ENCODE measurements at regions not wholly inside any gene's neighbourhood (a gene's known extent, or its start where the extent isn't known, plus 50 kb on each side); places are given as distances from the start of the nearest gene placed in this dataset.

DNA sequence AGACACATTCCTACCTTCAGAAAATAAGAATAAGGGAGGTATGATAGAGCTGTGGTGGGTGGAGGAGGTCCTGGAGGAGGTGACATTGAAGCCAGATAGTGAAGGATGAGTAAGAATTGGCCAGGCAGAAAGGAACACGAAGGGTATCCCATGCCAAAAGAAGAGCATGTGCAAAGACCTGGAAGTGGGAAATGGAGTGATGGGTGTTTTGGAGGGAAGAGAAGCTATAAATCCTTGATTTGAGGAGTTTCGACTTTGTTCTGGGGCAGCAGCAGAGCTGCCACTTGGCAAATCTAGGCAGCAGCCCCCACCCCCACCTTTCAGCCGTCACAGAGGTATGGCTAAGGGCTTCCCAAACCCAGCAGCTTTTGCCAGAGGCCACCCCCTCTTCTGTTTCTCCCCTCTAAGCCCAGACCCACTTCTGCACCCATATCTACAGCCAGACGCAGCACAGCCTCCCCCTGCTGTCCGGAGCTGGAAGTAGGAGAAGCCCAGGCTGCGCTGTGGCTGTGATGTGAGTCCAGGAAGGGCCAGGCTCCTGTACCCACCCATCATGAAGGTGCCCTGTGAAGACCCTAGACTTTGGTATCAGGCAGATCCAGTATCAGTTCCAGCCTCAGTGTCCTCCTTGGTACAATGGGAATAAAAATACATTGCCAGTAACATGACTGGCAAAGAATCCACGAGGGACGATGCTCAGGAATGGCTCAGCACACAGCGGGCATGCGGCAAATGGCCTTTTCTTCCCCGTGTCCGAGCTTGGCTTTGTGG lies 188.7 kb upstream of the LINGO1 start:
- peak; percentile 57 for DNase-seq (ENCODE audit: low spot score)

DNA sequence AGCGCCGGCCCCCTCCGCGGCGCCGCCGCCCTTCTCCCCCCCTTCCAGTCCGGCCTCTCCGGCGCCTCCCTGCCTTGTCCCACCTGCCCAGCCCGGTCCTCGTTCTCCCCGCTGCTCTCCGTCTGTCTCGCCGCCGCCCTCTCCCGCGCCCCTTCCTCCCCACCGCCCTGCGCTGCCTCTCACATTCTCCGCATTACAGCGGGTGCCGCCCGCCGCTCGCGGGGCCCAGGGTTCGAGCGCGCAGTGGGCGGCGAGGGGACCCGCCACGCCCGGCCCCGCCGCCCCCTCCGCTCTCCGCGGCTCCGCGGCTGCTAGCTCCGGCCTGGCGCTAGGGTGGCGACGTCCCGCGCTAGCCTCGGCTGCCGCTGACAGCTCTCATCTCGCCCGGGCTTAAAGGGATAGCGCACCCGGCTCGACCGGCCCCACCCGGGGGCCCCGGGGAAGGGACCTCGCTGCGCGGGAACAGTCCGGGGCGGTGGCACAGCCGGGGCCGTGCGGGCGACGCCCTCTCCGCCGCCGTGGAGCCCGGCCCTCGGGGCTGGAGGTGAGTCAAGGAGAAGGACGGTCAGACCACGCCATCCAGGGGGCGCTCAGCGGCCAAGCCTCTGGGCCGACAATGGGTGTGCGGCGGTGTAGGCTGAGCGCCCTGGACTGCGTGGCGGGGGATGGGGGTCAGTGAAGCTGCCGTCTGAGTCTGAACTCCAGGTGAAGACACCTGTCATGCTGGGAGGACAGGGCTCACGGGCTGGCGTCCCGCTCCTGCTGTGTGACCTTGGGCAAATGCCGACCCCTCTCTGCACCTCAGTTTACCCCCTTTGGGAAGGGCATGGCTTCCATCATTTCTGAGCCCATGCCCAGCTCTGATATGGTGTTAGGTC lies 187.4 kb upstream of the LINGO1 start:
- peak; percentile 30 for DNase-seq (ENCODE audit: low spot score)

DNA sequence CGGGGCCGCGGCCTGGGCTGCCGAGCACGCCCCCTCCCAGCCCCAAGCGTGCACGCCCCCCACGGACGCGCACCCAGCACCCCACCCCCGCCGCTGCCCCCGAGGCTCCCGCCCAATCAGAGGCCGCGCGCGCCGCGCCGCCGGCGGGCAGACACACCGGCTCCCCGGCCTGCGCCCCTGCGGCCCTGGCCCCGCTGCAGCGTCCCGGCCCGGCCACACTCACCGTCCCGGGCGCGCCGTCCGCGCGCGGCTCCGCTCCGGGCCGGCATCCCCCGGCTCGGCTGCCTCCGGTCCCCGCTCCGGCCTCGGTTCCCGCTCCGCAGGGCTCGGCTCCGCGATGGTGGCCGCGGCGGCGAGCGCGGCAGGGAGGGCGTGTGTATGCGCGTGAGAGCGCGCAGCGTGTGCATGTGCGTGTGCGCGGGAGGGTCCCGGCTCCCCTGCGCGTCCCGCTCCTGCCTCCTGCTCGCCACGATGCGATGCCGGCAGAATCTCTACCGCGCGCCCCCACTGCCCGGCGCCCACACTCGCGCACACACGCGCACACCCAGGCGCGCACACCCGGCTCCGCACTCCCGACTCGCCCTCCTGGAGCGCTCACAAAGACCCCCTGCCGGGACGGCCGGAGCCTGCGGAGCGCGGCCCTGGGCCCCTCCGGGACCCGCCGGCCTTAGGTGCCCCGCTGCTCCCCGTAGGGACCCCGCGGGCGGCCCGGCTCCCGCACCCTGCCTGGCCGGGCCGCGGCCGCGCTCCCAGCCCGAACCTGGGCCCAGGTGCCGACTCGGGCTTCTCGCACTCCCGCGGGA lies 186.5 kb upstream of the LINGO1 start:
- no peak for DNase-seq (ENCODE audit: low spot score)

DNA sequence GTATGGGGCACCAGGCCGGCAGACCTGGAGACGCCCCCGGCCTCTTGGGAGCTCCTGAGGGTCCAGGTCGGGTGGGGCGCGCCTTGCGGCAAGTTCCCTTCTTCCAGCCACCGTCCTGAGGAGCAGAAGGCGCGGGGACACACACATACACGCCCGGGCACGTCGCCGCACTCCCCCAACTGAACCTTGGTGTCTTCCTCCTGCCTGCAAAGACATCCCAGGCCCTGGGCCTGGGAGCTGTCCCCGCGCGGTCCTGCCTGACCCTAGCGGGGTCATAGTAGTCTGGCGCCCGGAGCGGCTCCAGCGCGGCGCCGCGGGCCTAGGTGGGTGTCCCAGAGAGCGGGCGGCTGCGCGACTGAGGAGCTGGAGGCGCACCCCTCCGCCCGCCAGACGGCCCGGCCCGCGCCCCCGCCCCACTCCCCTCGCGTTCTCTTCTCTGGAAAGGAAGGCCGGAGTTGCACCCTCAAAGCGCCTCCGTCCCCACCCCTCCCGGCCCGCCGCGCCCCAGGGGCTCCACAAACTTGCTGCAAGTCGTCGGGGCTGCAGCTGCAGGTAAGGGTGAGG lies 185.9 kb upstream of the LINGO1 start:
- DNase-seq (ENCODE audit: low spot score), result no peak

DNA sequence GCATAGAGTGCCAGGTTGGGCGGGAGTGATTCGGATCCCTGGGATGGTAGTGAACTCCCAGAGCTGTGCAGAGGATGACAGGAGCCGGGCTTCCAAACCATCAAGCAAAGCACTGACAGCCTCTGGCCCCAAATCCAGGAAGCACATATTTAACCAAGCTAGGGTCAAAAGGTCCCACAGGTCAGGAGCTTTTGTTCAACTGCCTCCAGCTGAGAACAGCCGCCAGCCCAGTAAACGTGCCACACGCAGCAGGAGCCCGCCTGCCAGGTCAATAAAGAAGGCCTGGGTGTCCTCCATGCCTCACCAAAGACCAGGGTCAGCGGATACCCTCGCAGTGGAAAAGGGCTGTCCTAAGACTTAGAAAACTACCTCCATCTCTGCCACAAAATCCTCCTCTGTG lies 184.7 kb upstream of the LINGO1 start:
- no peak for DNase-seq (ENCODE audit: low spot score)

DNA sequence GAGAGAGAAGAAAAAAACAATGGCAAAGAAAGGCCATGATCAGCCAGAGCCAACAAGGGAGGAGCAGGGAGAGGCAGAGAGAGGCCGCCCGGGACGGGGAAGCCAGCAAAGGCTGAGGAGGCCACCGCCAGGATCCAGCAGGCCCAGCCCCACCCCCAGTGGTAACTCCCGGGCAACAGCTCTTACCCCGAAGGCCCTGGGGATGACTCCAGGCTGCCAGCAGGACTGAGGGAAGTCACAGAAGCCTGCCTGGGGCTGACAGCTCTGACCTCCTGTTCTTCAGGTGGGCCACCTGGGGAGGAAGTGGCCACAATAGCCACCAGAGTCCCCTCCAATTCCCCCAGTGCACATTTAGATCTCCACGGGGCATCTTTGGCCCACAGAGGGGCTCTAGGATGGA lies 184.3 kb upstream of the LINGO1 start:
- no peak for DNase-seq (ENCODE audit: low spot score)

DNA sequence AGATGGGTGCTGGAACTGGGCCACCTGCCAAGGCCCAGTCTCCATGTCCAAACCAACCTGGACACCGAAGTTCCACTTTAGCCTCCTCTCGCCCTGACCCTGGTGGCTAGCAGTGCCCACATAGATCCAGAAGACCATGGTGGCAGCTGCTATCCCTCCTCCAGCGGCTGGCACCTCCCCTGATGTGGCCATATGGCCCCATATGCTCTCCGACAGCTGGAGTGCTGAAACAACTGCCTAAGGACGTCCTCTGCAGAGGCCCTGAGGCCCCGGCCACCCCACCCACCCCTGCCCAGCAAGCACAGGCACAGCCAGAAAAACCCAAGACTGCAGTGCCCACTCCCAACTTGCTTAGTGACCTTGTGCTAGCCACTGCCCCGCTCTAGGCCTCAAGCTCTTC lies 182.3 kb upstream of the LINGO1 start:
- DNase-seq (ENCODE audit: low spot score), result no peak

DNA sequence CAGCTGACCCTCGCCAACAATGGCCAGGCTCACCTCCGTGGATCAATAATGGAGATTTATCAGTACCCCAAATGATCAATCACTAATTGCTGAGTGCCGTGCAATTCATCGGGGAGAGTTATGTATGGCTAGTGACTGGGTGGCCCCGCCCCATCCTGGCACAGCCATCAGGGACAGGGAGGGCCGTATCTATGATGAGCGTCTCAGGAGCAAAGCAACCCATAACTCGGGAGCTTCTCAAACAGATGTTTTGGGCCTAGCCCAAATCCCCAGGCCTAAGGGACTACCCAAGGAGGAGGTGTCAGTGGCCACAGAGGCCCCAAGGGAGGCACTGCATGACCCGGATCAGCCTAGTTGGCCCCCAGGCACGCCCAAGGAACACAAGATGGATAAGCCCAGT lies 180.0 kb upstream of the LINGO1 start:
- DNase-seq (ENCODE audit: low spot score), result no peak

DNA sequence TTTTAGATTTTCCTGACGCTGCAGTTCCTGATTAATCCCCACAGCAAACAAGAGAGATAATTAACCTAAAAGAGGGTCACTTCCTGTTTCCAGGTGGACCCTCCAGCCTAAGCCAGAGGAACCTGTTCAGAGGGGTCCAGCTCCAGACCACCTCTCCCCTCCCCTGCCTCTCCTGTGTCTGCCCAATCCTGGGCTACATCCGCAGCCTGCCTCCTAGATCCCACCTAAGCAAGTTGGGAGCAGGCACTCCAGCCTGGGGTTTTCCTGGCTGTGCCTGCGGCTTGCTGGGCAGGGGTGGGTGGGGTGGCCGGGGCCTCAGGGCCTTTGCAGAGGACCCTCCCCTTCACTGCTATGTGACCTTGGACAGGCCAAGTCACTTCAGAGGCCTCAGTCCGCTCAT lies 178.6 kb upstream of the LINGO1 start:
- no peak for DNase-seq (ENCODE audit: low spot score)

DNA sequence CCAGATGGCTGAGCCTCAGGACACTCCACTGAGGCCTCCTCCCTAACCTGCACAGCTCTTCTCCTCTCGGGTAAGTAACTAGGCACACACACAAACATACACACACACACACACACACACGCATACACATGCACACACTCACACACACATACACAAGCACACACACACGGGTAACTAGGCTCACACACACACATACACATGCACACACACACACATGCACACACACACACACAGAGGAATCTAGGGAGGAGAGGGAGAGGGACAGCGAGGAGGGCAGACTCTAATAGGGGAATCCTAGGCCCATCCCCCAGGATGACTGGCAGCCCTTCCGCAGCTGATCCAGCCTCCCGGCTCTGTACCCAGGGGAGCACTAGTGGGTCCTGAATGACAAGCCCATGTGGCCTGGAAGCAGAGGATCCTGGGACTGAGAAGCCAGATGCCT lies 177.4 kb upstream of the LINGO1 start:
- DNase-seq (ENCODE audit: low spot score), result no peak

DNA sequence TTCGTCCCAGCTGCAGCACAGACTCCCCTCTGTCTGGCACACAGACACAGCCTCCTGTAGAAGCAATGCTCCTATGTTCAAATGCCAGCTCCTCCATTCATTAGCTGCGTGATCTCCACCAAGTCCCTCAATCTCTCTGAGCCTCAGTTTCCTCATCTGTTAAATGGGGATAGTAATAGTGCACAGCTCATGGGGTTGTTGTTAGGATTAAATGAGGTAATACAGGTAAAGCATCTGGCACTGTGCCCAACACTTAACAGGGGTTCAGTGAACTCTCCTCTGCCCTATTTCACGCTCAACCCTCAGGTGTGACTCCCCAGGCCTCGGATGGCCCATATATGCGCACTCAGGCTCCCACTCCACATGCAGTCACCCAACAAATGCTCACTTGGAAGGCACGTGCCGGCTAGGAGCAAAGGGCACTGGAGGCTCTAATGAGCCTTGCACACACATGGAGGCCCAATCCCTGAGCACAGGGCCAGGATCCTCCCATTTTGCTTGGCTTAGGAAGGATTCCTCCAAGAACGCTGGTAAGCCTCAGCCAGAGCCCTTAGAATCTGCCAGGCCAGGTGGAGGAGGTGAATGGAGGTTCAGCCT lies 176.0 kb upstream of the LINGO1 start:
- no peak for DNase-seq (ENCODE audit: low spot score)

DNA sequence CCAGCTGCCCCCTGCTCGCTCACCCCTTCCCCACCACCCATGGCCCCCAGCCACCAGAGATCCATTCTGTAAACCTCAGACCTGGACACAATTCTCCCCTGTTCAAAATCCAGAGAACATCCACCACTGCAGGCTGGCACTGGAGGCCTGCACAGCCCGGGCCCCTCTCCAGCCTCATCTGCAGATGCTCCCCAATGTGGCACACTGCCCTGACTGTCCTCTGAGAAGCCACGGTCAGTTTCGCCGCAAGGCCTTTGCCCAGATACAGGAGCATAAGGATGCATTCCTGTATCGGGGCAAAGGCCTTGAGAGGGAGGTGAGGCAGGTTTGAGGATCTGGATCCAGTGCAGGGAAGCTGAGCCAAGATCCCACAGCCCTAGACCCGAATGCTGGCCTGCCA lies 175.4 kb upstream of the LINGO1 start:
- no peak for DNase-seq (ENCODE audit: low spot score)

DNA sequence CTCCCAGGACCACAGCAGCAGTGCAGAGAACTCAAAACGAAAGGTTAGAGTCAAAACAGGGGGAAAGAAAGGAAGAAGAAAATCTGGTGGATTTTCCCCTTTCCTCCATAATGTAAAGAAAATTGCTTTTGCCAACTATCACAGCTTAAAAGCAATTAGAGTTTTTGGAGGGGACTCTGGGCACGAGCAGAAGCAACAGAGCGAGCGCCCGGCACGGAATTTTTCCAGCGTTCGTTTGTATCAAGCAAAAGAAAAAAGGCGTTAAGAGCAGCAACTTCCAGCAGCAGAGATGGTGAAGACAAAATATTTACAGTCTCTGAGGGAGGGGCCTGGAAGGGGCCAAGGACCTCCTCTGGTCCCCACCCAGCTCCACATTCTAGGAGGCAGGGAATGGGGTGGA lies 174.9 kb upstream of the LINGO1 start:
- DNase-seq (ENCODE audit: low spot score), result no peak

DNA sequence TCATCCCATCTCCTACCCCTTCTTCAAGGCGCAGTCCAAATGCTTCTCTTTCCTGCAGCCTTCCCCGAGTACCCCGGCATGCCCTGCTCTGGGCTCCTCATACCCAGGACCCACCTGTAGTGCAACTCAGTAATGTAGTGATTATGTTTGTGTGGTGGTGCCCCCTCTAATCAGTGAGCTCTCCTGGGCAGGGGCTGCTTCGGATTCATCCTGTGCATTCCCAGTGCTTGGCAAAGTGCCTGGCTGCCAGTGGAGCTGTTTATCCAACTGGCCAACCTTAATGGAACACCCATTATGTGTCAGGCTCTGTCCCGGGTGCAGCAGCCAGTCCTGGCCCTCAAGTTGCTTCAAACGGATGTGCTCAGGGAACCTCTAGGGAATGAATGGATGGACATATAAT lies 174.4 kb upstream of the LINGO1 start:
- DNase-seq (ENCODE audit: low spot score), result no peak

DNA sequence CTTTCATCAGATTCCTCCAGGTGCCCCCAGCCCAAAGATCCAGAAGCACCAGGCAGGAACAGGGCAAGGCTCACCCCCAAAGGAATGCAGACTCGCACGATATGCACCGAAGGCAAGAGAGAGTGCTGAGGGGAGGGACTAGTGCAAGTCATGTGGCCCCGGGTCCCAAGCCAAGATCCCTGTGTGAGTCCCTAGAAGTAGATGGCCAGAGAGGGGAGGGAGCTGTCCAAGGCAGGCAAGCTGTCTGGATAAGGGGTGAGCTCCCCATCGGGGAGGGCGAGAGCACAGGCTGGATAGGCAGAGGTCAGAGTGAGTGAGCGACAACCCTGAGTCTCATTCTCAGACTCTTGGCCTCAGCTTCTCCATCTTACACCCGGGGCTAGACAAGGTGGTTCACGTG lies 171.5 kb upstream of the LINGO1 start:
- no peak for DNase-seq (ENCODE audit: low spot score)

DNA sequence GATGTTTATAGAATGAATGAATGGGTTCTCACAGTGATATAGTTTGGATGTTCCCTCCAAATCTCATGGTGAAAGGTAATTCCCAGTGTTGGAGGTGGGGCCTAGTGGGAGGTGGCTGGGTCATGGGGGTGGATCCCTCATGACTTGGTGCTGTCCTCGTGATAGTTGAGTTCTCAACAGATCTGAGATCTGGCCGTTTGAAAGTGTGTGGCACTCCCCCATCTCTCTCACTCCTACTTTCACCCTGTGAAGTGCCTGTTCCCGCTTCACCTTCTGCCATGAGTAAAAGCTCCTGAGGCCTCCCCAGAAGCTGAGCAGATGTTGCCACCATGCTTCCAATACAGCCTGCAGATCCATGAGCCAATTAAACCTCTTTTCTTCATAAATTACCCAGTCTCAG lies 170.8 kb upstream of the LINGO1 start:
- no peak for DNase-seq (ENCODE audit: low spot score)

DNA sequence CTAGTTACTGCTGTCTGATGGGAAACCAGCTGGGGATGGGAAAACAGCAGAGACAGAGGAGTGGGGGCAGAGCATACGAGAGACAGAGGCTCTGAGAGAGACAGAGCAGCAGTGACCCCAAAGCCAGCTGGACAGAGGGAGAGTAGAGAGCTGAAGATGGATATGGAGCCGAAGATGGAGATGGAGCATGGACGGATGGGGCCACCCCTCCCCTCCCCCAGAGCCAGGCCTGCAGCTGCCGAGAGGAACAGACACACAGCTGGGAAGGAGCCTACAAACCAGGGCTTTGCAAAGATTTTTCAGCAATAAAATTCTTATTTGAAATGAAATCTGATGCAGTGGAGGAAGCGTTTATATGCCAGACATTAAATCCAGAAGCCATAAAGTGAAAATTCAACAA lies 167.6 kb upstream of the LINGO1 start:
- DNase-seq (ENCODE audit: low spot score), result no peak

DNA sequence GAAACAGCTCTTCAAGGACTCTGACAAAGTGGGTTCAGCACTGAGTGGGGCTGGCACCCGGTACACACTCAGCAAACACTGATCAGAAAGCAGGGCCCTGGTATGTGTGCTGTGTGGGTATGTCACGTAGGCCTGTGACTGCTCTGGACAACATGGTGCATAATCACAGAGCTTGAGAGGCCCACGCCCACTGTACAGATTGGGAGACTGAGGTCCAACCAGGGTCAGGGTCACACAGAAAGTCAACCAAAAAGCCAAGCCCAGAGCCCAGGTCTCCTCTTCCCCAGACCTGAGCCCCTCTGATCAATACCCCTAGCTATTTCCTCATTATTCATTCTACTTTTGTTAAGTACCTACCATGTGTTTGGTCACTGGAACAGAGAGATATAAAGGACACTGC lies 166.1 kb upstream of the LINGO1 start:
- no peak for DNase-seq (ENCODE audit: low spot score)

DNA sequence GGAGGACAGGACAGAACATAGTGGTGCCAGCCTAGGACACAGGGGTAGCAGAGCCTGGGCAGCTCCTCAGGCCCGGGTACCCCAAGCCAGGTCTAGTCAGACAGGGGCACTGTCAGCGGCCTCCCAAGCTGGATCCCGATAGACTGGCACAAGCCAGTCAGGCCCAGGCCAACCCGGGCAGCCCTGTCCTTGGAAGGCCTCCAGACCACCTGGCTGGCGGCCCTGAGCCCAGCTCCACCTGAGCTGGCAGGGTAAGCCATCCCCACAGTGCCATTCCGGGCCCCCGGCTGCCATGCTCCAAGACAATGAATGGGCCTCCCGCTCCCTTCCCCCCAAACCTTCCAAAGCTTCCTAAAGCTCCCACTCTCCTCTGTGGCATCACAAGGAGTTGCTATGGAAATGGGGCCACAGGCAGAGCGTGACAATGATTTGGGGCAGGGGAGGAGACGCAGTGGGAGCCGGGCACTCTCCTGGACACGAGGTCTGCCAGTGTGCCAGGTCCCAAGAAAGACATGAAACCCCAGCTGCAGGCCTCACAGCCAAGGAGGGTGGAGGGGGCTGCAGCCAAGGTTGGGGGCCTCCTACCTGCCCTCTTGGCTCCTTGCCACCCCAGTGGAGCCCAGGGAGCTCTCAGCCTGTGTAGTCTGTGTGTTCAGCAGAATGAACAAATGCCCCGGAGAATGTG lies 165.6 kb upstream of the LINGO1 start:
- no peak for DNase-seq (ENCODE audit: low spot score)

DNA sequence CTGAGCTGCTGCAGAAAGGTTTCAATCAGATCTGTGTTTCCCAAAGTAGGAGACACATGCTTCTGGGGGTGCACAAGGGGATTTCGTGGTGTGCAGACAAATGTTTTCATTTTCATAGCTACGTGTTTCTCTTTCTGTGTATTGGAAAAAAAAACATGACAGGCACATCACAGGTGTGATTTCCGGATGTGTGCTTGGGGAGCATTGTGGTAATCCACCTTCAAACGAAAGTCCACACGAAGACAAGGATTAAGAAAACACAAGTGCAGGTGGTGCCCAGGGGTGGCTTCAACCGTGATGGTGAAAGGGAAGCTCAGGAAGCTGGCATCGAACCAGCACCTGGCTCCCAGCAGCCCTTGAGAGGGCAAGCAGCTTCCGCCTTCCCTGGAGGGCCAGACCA lies 164.6 kb upstream of the LINGO1 start:
- DNase-seq (ENCODE audit: low spot score), result no peak

DNA sequence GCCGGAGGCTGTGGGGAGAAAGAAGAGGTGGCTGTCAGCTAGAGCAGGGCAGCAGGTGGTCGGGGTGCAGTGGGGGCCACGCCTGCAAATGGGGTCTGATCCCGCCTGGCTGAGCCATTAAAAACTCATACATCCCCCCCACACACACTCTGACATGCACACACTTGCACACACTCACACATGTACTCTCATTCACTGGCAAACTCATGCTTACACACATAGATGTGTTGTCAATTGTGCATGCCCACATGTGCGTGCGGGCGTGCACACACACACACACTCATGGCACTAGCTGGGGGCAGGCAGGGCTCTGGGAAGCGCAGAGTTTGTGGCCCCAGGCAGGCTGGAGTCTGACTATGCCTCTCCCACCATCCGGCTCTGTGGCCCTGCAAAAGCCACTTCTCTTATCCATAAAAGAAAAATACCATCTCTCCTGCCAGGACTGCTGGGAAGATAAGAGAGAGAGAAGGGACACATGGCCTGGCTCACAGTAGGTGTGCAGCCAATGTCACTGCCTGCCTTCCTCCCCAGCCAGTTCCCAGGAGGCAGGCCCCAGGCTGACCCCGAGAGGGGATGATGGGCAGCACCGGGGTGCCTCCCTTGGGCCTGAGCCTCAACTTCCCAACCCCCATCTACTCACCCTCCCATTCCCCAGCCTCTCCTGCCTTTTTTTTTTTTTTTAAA lies 163.5 kb upstream of the LINGO1 start:
- no peak for DNase-seq (ENCODE audit: low spot score)
